Liver (tissue), 8 donors: ENCODE measurements at regions not wholly inside any gene's neighbourhood (a gene's known extent, or its start where the extent isn't known, plus 50 kb on each side); places are given as distances from the start of the nearest gene placed in this dataset.

Experiments
- DNase-seq: peaks from one replicate; pipeline ENCODE4 v3.0.0-alpha.2; 2017; ENCODE audit warnings: low spot score
- H3K27ac ChIP-seq, 2 donors: one replicate each; pipeline ENCODE4 v1.7.0; 2013; ENCODE audit warnings: inconsistent platforms in 2 of 2, low read length in 2 of 2, control low read depth in 1 of 2, low read depth in 1 of 2, mild to moderate bottlenecking in 1 of 2
- H3K27me3 ChIP-seq, 4 donors: one replicate each; pipeline versions ENCODE4 v1.6.1 to v1.7.0; 2013; ENCODE audit warnings: low read length in 3 of 4, inconsistent platforms in 1 of 4, mild to moderate bottlenecking in 1 of 4, moderate library complexity in 1 of 4; ENCODE audit not compliant: control insufficient read depth in 4 of 4, insufficient read depth in 4 of 4
- H3K36me3 ChIP-seq, 4 donors: one replicate each; pipeline versions ENCODE4 v1.6.1 to v1.7.0; 2013; ENCODE audit warnings: low read length in 3 of 4, mild to moderate bottlenecking in 3 of 4, low read depth in 1 of 4, moderate library complexity in 1 of 4; ENCODE audit not compliant: control insufficient read depth in 4 of 4, insufficient read depth in 3 of 4
- H3K4me1 ChIP-seq, 4 donors: one replicate each; pipeline versions ENCODE4 v1.6.1 to v1.7.0; 2013; ENCODE audit warnings: low read length in 3 of 4, mild to moderate bottlenecking in 3 of 4, moderate library complexity in 1 of 4; ENCODE audit not compliant: control insufficient read depth in 4 of 4, insufficient read depth in 4 of 4
- H3K4me3 ChIP-seq, 3 donors: one replicate each; pipeline versions ENCODE4 v1.6.1 to v1.7.0; 2013; ENCODE audit warnings: low read length in 3 of 3, control low read depth in 1 of 3, low read depth in 1 of 3, mild to moderate bottlenecking in 1 of 3
- H3K9ac ChIP-seq, 2 donors: one replicate each; pipeline ENCODE4 v1.7.0; 2013; ENCODE audit warnings: low read length in 2 of 2, mild to moderate bottlenecking in 2 of 2, moderate library complexity in 2 of 2, control low read depth in 1 of 2, low read depth in 1 of 2
- H3K9me3 ChIP-seq, 4 donors: one replicate each; pipeline versions ENCODE4 v1.6.1 to v1.7.0; 2013; ENCODE audit warnings: low read length in 3 of 4; ENCODE audit not compliant: control insufficient read depth in 4 of 4
- EGR1 ChIP-seq, 2 donors: IDR thresholded peaks; 2 replicates each; pipeline ENCODE4 v1.6.1; 2016 to 2018; ENCODE audit warnings: antibody characterized with exemption in 2 of 2, low read depth in 2 of 2
- FOXA1 ChIP-seq: IDR thresholded peaks from 2 replicates; pipeline ENCODE4 v1.6.1; 2016; ENCODE audit warnings: antibody characterized with exemption
- FOXA2 ChIP-seq: IDR thresholded peaks from 2 replicates; pipeline ENCODE4 v1.6.1; 2016; ENCODE audit warnings: antibody characterized with exemption
- GABPA ChIP-seq, 2 donors: IDR thresholded peaks in 1 of 2; conservative IDR thresholded peaks in 1 of 2; 2 replicates each; pipeline ENCODE4 v1.6.1; 2016; ENCODE audit warnings: antibody characterized with exemption in 2 of 2, mild to moderate bottlenecking in 1 of 2, moderate library complexity in 1 of 2
- HNF4A ChIP-seq, 2 donors: conservative IDR thresholded peaks; 2 replicates each; pipeline ENCODE4 v1.6.1; 2016; ENCODE audit warnings: antibody characterized with exemption in 2 of 2, mild to moderate bottlenecking in 2 of 2
- HNF4G ChIP-seq: IDR thresholded peaks from 2 replicates; pipeline ENCODE4 v1.6.1; 2016; ENCODE audit warnings: antibody characterized with exemption
- JUND ChIP-seq, 2 donors: IDR thresholded peaks; 2 replicates each; pipeline ENCODE4 v1.6.1; 2016; ENCODE audit warnings: antibody characterized with exemption in 2 of 2
- NR2F2 ChIP-seq: IDR thresholded peaks from 2 replicates; pipeline ENCODE4 v1.6.1; 2016; ENCODE audit warnings: antibody characterized with exemption
- RAD21 ChIP-seq, 2 donors: IDR thresholded peaks; 2 replicates each; pipeline ENCODE4 v1.6.1; 2016; ENCODE audit warnings: antibody characterized with exemption in 2 of 2, mild to moderate bottlenecking in 2 of 2
- RXRA ChIP-seq, 2 donors: IDR thresholded peaks; 2 replicates each; pipeline ENCODE4 v1.6.1; 2017 to 2018; ENCODE audit warnings: antibody characterized with exemption in 2 of 2, mild to moderate bottlenecking in 1 of 2
- SP1 ChIP-seq: IDR thresholded peaks from 2 replicates; pipeline ENCODE4 v1.6.1; 2018; ENCODE audit warnings: antibody characterized with exemption, mild to moderate bottlenecking
- TAF1 ChIP-seq: conservative IDR thresholded peaks from 2 replicates; pipeline ENCODE4 v1.6.1; 2016; ENCODE audit warnings: antibody characterized with exemption, mild to moderate bottlenecking
- YY1 ChIP-seq: IDR thresholded peaks from 2 replicates; pipeline ENCODE4 v1.6.1; 2016; ENCODE audit warnings: antibody characterized with exemption, mild to moderate bottlenecking
- WGBS: extraction: QIAGEN DNeasy Blood & Tissue Kit; methylation state at CpG from one replicate; pipeline ENCODE4 v1.1.7; 2013; 5-methylcytosine and 5-hydroxymethylcytosine counted together
- TF ChIP-seq, protein P1 (sequence below): IDR thresholded peaks from 2 replicates; pipeline ENCODE4 v1.6.1; 2016; ENCODE audit warnings: antibody characterized with exemption
- TF ChIP-seq, protein P2 (sequence below): IDR thresholded peaks from 2 replicates; pipeline ENCODE4 v1.6.1; 2016; ENCODE audit warnings: antibody characterized with exemption
- TF ChIP-seq, protein P3 (sequence below): IDR thresholded peaks from 2 replicates; pipeline ENCODE4 v1.6.1; 2016; ENCODE audit warnings: antibody characterized with exemption, mild to moderate bottlenecking
- TF ChIP-seq, protein P4 (sequence below): IDR thresholded peaks from 2 replicates; pipeline ENCODE4 v1.6.1; 2016; ENCODE audit warnings: antibody characterized with exemption
- TF ChIP-seq, protein P5 (sequence below): fragments of 150-350 bp; IDR thresholded peaks from 2 replicates; pipeline ENCODE4 v1.5.1; 2017; ENCODE audit warnings: improper control_type of control experiment, low read depth, low read length; ENCODE audit not compliant: missing input control
- donor health status: healthy.
- donor health status: healthy.
- donor health status: healthy.
- donor health status: healthy.
- donor health status: healthy.

DNA sequence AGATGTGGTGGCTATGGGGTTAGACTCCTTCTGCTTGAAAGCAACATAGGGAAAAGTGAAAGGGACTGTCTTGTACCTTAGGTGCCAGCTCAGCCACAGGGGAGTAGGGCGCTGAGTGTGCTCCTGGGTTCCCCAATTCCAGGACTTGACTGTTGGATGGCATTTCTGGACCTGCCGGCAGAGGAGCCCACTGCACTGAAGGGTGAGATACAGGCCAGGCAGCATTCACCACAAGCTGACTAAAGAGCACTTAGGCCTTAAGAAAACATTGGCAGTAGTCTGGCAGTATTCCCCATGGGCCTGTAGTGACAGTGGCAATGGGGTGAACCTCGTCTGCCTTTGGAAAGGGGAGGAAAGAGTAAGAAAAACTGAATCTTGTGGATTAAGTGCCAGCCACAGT, 67.1 kb upstream of the TMTC2 start:
- no peaks in the 10 kb centered on the region for H3K4me1 ChIP-seq
- H3K36me3 ChIP-seq = no peaks in the 10 kb centered on the region
- TF ChIP-seq HNF4G (no peak), EGR1 (IDR thresholded peaks at IDR 0.05; ENCODE audit: low read depth in 2 of 2) (no peak), GABPA (IDR thresholded peaks at IDR 0.05 in 1 of 2, conservative IDR thresholded peaks at IDR 0.05 in 1 of 2) (no peak), JUND (IDR thresholded peaks at IDR 0.05) (no peak), YY1 (no peak), FOXA2 (no peak), RAD21 (IDR thresholded peaks at IDR 0.05) (no peak), HNF4A (conservative IDR thresholded peaks at IDR 0.05) (no peak), NR2F2 (no peak), FOXA1 (no peak), SP1 (no peak), RXRA (IDR thresholded peaks at IDR 0.05) (no peak), TAF1 (no peak)
- TF ChIP-seq, protein P1, sequence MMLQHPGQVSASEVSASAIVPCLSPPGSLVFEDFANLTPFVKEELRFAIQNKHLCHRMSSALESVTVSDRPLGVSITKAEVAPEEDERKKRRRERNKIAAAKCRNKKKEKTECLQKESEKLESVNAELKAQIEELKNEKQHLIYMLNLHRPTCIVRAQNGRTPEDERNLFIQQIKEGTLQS = no peak
- TF ChIP-seq, protein P2, sequence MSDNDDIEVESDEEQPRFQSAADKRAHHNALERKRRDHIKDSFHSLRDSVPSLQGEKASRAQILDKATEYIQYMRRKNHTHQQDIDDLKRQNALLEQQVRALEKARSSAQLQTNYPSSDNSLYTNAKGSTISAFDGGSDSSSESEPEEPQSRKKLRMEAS = no peak
- TF ChIP-seq, protein P3, sequence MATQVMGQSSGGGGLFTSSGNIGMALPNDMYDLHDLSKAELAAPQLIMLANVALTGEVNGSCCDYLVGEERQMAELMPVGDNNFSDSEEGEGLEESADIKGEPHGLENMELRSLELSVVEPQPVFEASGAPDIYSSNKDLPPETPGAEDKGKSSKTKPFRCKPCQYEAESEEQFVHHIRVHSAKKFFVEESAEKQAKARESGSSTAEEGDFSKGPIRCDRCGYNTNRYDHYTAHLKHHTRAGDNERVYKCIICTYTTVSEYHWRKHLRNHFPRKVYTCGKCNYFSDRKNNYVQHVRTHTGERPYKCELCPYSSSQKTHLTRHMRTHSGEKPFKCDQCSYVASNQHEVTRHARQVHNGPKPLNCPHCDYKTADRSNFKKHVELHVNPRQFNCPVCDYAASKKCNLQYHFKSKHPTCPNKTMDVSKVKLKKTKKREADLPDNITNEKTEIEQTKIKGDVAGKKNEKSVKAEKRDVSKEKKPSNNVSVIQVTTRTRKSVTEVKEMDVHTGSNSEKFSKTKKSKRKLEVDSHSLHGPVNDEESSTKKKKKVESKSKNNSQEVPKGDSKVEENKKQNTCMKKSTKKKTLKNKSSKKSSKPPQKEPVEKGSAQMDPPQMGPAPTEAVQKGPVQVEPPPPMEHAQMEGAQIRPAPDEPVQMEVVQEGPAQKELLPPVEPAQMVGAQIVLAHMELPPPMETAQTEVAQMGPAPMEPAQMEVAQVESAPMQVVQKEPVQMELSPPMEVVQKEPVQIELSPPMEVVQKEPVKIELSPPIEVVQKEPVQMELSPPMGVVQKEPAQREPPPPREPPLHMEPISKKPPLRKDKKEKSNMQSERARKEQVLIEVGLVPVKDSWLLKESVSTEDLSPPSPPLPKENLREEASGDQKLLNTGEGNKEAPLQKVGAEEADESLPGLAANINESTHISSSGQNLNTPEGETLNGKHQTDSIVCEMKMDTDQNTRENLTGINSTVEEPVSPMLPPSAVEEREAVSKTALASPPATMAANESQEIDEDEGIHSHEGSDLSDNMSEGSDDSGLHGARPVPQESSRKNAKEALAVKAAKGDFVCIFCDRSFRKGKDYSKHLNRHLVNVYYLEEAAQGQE = no peak
- TF ChIP-seq, protein P4, sequence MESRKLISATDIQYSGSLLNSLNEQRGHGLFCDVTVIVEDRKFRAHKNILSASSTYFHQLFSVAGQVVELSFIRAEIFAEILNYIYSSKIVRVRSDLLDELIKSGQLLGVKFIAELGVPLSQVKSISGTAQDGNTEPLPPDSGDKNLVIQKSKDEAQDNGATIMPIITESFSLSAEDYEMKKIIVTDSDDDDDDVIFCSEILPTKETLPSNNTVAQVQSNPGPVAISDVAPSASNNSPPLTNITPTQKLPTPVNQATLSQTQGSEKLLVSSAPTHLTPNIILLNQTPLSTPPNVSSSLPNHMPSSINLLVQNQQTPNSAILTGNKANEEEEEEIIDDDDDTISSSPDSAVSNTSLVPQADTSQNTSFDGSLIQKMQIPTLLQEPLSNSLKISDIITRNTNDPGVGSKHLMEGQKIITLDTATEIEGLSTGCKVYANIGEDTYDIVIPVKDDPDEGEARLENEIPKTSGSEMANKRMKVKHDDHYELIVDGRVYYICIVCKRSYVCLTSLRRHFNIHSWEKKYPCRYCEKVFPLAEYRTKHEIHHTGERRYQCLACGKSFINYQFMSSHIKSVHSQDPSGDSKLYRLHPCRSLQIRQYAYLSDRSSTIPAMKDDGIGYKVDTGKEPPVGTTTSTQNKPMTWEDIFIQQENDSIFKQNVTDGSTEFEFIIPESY = no peak
- TF ChIP-seq, protein P5, sequence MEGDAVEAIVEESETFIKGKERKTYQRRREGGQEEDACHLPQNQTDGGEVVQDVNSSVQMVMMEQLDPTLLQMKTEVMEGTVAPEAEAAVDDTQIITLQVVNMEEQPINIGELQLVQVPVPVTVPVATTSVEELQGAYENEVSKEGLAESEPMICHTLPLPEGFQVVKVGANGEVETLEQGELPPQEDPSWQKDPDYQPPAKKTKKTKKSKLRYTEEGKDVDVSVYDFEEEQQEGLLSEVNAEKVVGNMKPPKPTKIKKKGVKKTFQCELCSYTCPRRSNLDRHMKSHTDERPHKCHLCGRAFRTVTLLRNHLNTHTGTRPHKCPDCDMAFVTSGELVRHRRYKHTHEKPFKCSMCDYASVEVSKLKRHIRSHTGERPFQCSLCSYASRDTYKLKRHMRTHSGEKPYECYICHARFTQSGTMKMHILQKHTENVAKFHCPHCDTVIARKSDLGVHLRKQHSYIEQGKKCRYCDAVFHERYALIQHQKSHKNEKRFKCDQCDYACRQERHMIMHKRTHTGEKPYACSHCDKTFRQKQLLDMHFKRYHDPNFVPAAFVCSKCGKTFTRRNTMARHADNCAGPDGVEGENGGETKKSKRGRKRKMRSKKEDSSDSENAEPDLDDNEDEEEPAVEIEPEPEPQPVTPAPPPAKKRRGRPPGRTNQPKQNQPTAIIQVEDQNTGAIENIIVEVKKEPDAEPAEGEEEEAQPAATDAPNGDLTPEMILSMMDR = no peak
- DNase-seq = no peak
- no peak overlapping the region for H3K9ac ChIP-seq
- WGBS = 90% methylated on average over 3 of the region's 3 CpGs
- no peak overlapping the region for H3K27ac ChIP-seq
- no peak overlapping the region for H3K4me3 ChIP-seq
- H3K27me3 ChIP-seq = no peaks in the 10 kb centered on the region
- no peaks in the 10 kb centered on the region for H3K9me3 ChIP-seq
